ENCODE measurements at regions not wholly inside any gene's neighbourhood (a gene's known extent, or its start where the extent isn't known, plus 50 kb on each side); places are given as distances from the start of the nearest gene placed in this dataset.

DNA sequence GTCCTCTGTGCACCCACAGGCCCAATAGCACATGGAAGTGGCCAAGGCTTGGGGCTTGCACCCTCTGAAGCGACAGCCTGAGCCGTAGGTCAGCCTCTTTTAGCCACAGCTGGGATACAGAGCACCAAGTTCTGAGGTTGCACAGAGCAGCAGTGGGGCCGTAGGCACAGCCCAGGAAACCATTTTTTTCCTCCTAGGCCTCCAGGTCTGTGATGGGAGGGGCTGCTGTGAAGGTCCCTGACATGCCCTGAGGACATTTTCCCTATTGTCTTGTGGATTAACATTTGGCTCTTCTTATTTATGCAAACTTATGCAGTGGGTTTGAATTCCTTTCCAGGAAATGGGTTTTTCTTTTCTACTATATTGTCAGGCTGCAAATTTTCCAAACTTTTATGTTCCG lies 878.7 kb upstream of the MAN1A1 start:
- no peak for DNase-seq (ENCODE audit: low read depth)

DNA sequence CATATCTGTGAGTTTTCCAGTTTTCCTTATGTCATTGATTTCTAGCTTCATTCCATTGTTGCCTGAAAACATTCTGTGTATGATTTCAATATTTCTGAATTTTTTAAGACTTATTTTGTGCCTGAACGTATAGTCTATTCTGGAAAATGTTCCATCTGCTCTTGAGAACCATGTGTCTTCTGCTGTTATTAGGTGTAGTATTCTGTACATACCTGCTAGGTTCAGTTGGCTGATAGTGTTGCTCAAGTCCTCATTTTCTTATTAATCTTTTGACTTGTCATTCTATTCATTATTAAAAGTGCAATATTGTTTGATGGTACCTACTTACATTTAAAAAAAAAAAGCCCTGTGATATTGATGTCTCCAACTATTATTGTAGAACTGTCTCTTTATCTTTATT lies 869.8 kb upstream of the MAN1A1 start:
- DNase-seq (ENCODE audit: low read depth): no peak

DNA sequence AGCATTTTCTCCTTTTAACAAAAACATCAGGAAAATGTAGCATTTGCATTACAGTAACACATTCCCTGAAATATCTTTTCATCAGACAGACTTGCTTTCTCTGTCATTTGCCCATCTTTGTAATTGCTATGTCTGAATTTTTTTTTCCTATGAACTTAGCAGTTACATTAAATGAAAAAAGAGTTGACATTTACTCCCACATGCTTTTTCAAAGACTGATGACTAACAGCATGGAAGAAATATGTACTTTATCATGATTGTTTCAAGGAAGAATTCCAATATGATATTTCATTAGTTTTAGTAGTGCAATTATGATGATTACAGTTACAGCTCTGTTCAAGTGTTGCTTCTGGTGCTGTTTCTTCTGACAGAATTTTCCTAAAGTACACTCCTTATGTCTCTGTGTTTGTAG lies 864.5 kb upstream of the MAN1A1 start:
- DNase-seq (ENCODE audit: low read depth): no peak

DNA sequence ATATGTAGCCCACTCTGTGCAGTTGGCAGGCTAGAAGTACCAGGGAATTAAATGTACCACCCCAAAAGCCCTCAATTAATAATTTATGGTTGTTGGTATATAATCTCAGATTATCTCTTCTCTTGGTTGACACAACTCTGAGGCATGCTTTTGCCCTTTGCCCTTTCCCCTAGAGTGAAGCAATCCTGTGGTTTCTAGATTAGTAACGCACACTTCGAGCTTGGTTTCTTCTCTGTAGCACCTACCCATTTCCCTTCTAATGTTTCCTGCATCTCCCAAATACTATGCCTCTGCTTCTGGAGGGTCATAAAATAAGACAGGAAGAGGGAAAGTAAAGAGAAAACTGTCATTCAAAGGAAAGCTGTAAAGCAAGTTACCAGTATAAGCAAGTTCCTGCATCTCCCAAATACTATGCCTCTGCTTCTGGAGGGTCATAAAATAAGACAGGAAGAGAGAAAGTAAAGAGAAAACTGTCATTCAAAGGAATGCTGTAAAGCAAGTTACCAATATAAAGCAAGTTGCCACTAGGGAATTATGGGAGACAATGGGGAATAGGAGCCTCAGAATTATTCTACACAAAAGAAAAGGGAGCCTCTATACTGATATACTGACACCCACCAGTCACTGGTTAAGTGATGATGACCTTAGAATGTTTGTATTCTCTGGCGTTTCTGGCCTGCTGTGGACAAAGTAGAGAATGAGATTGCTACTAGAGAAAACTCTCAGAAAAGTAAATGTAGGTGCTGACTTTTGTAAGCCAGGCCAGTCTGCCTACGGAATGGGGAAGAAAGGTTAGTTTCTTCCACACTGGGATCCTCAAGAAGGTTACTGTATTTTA lies 862.6 kb upstream of the MAN1A1 start:
- no peak for DNase-seq (ENCODE audit: low read depth)

DNA sequence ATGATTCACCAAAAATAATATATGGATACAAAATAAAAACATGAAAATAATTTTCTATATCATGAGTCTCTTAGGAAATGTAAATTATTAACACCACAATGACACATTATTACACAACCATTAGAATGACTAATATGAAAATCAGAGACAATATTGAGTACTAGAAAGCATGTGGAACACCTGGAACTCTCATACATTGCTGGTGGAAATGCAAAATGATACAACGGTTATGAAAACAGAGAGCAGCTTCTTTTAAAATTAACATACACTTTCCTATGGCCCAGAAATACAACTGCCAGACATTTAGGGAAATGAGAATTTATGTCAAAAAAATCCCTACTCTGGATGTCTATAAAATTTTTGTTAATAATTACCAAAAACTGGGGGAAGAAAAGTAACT lies 853.3 kb upstream of the MAN1A1 start:
- no peak for DNase-seq (ENCODE audit: low read depth)

DNA sequence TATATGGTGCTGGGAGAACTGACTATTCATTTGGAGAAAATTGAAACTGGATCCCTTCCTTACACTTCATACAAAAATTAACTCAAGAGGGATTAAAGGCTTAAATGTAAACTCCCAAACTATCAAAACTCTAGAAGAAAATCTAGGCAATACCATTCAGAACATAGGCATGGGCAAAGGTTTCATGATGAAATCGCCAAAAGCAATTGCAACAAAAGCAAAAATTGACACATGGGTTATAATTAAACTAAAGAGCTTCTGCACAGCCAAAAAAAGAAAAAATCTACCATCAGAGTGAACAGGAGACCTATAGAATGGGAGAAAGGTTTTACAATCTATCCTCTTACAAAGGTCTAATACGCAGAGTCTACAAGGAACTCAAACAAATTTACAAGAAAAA lies 851.3 kb upstream of the MAN1A1 start:
- no peak for DNase-seq (ENCODE audit: low read depth)

DNA sequence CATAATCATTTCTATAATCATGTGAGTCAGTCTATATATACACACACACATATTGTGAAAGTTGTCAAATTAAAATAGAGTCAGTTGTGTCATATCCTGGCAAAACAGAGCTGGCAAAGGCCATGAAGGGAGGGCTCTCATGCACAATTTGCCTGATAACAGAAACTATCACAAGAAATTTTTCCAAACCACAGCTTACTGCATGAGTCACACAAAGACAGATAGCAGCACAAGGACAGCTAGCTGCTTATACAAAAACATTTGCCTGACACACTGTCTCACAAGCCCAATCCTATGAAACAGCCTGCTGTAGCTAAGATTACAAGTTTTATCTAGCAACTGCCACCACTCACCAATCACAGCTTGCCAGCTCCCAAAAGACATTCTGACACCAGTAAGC lies 848.5 kb upstream of the MAN1A1 start:
- no peak for DNase-seq (ENCODE audit: low read depth)

DNA sequence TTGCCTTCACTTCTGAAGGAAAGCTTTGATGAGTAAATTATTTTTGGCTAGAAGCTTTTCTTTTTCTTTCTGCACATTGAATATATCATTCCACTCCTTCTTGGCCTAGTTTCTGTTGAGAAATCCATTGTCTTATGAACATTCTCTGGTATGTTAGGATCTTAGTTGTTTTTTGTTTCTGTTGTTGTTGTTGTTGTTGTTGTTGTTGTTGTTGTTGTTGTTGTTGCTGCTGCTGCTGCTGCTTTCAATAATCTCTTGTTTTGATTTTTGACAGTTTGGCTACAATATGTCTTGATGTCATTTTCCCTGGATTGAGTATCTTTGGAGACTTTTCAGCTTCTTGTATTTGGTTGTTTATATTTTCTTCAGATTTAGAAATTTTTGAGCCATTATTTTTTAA lies 836.5 kb upstream of the MAN1A1 start:
- DNase-seq (ENCODE audit: low read depth): no peak

DNA sequence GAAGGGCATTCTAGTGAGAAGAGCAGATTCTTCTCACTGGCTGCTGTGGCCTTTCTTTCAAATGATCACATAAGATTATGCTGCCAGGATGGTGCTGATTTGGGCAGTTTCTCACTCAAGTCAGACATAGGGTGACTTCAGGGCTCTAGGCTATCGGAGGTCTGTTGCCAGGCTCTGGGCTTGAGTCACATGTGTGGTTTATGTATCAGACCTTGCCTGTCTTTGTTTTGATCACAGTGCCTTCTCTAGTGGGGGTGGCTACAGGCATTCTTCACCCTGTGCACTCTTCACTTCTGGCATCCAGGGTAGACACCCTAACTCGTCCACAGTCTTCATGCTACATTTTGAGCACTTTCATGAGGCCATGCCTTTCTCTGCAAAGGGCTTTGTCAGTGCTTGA lies 823.7 kb upstream of the MAN1A1 start:
- DNase-seq (ENCODE audit: low read depth): no peak

DNA sequence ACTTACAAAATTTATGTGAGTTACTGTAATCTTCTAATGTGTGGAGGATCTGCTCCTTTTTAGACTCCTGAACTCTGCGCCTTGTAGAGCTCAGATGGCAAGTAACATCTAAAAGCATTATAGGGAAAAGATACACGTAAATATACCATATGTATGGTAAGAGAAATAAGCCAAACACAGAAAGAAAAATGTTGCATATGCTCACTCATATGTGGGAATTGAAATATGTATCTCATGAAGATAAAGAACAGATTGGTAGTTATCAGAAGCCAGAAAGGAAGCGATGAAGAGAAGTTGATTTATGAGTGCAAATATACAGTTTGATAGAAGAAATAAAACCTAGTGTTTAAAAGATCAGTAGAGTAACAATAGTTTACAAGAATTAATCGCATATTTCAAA lies 815.0 kb upstream of the MAN1A1 start:
- DNase-seq (ENCODE audit: low read depth): no peak

DNA sequence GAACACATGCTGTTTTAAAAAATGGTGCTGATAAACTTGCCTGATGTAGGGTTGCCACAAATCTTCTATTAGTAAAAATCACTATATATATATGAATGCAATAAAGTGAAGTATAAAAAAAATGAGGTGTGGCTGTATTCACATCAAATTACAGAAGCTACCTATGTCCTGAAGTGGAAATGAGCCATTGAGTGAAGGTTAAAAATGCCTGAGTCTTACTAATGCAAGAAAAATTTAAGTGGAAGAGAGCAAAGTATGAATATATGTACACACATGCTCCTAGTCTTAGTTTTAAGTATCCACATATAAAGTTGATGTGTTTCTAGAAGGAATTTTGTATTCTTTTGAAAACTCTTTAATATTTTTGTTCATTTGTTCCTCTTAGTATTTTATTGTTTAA lies 808.3 kb upstream of the MAN1A1 start:
- DNase-seq (ENCODE audit: low read depth): no peak

DNA sequence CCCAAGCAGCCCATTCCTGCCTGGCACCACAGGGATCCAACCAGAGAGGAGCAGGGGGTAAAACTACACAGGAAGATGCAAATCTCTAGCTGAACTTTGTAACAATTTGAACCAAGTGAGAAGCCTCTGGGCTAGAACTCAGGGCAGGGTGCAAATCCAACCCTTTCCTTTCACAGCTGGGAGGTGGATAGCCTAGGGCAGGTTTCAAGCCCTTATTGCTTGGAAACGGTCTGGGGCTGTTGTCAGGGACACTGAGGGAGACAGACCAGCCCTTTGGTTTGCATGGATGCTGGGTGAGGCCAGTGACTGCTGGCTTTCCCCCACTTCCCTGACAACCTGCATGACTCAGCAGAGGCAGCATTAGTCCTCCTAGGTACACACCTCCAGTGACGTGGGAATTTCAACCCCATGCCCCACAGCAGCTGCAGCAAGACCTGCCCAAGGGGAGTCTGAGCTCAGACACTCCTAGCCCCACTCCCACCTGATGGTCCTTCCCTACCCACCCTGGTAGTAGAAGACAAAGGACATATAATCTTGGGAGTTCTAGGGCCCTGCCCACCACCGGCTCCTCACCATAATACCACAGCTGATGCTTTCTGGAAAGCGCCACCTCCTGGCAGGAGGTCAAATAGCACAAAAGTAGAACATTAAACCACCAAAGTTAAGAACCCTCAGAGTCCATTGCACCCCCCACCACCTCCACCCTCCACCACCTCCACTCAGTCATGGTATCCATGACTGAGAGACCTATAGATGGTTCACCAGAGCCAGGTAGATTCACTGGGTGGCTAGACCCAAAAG lies 797.7 kb upstream of the MAN1A1 start:
- no peak for DNase-seq (ENCODE audit: low read depth)

DNA sequence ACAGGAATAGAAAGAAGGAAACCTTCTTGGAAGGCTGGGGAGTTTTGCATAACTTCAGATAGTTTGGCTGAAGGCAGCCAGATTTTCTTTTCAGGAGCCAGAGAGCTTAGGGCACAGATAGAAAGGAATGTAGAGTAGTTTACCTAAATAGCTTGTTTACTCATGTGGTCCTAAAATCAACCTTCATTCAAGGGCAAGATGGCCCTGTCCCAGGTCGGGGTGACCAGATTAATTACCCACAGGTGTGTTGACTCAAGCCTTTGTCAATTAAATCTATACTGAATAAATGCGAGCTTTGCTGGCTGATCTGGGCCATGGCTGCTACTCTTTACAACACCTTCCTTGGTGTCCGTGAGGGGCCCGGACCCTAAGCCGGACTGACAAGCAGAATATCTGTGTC lies 792.0 kb upstream of the MAN1A1 start:
- DNase-seq (ENCODE audit: low read depth): no peak

DNA sequence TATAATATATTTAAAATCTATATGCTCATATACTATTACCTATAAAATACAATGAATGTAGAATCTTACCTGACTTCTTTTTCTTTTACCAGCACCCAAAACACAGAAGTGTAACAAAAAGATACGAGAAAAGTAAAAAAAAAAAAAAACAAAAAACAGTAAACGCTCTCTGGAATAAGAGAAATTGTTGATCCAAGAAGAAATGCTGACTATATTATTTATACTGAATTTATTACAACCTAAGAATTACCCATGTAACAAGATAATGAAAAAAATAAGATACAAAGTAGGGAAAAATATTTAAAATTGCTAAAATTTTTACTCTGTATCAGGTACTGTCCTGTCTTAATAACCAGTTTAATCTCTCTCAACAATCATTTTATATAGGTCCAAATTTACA lies 787.9 kb upstream of the MAN1A1 start:
- DNase-seq (ENCODE audit: low read depth): no peak

DNA sequence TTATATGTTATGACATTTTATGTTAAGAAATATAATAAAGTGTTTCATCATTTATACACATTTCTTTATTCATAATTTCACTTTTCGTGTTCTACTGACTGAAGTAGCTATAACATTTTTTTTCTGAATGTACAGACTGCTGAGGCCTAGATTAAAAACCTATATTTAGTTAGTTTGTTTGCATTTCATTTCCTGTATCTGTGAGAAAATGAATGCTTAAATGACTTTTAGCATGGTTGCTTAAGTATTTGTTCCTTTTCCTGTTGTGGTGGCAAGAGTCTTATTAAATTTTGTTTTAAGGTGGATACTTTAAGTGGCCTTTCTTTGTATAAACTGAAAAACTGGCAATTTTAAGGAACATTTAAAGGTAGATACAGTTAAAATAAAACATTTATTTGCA lies 779.7 kb upstream of the MAN1A1 start:
- DNase-seq (ENCODE audit: low read depth): no peak

DNA sequence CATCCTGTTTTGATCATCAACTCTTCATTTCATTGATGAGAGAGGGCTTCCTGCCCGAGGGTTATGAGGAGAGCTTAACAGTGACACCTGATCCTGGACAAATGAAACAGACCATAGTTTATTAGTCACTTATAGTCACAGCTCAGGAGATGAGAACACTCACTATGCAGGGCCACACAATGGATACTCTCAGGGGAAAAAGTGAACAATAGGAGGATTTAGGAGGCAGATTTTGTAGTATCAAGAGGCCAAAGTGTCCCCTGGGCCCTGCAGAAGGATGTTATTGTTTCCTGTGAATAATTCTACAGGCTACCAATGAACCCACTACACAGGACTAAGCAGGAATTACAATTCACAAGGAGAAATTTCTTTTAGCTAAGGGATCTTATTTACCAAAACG lies 772.8 kb upstream of the MAN1A1 start:
- no peak for DNase-seq (ENCODE audit: low read depth)

DNA sequence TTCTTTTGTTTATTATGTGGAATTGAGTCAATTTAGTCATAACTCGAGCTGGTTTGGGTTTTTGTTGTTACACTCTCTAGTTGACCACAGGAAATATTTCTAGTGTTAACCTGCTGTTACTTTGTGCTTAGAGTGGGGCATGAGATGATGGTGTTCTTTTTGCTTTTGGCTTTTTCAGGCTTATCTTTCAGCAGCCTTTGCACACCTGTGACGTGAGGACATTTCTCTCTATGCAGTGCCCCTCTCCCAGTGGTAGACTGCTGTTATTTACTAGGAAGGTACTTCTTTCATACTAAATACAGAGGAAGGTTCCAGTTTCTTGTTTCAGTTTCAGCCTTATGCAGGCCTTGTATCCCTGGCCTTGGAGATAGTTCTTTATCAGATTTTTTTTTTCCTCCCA lies 766.8 kb upstream of the MAN1A1 start:
- no peak for DNase-seq (ENCODE audit: low read depth)

DNA sequence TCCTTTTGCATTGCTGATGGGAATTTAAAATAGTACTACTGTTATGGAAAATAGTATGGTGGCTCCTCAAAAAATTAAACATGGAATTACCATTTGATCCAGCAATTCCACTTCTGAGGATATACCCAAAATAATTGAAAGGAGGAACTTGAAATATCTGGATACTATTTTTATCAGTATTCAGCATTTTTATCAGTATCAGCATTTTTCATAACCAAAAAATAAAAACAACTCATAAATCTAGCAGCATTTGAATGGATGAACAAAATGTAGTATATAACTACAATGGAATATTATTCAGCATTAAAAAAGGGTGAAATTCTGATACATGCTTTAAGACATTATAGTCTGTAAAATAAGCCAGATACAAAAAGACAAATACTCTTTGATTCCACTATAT lies 763.4 kb upstream of the MAN1A1 start:
- no peak for DNase-seq (ENCODE audit: low read depth)

DNA sequence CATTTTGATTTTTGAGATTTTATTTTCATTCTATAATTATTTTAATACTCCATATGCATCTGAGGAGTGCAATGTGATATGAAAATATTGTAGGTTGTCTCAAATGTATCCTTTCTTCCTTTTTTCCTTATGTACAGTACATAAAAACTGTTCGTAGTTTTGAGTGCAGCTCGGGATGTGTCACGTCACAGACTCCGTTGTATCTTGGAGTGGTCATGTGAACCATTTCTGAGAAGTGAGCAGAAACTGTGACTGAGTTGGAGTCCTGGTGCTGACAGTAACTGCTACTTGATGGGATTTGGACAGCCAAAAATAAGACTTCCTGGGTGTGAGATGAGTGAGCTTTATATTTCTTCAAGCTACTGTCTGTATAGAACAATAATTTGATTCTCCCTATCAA lies 761.4 kb upstream of the MAN1A1 start:
- no peak for DNase-seq (ENCODE audit: low read depth)

DNA sequence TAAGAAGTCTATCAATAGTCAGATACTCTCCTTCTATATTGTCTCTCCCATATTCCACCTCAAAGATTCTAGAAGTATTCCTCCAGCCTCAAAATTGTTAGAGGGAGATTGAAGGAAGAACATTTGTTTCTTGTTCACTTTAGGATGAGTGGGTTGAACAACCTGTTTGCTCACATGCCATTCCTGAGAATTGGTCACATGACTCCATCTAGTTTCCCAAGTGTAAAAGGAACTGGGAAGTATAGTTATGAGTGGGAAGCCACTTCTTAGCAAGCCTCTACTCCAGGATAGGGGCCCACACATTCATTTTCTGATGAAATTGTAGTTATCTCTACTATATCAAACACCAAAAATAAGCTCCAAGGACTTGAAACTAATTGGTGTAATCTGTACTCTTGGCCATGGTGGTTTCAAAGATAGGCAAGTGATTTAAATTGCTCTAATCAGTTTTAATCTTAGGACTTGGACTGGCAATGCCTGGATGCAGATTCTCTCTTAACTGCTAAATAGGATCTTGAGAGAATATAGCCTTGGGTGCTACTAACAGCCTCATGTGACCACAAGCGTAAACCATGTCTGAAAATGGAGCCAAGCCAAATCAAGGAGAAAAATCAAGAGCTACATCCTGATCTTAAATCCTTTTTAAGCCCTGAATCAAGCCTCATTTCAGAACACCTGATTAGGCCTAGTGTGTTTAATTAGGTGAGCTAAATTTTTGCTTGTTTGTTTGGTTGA lies 758.7 kb upstream of the MAN1A1 start:
- no peak for DNase-seq (ENCODE audit: low read depth)

DNA sequence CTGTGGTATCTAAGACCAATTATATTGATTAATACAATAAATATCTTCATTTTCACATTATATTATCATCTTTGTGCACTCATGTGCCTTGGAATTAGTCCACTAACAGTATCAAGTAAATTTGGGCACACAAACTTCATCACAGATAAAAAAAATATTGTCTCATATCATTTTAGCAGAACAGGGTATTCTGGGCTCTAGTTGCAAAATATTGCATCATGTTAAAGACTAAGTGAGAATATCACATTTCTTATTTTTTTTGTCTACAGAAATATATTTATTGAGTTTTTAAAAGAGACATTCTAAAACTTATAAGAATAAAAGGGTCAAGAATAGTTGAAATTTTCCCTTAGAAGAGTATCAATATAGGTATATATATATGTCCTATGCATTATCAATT lies 754.1 kb upstream of the MAN1A1 start:
- DNase-seq (ENCODE audit: low read depth): no peak

DNA sequence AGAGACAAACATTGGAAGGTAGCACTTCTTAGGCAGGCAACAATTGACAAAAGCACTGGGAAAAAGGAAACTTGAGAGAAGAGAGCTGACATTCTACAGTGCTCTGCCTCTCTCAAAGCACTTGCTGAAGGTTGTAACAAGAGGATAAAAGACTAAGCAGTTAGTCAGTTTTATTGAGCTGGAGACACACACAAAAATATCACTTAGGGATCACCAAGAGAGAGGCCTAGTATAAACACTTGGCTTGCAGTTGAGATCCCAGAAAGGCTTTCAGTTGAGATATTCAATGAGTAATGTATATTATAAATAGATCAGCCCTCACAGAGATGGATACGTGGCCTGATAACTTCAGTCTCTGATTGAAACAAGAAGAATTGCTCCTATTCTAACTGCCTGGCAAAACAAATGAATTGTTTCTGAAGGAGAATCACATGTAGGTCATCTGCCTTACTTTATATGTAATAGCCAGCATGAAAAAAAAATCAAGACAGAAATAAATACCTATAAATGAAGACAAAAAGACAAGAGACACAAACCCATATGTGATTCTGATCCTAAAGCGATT lies 747.2 kb upstream of the MAN1A1 start:
- no peak for DNase-seq (ENCODE audit: low read depth)

DNA sequence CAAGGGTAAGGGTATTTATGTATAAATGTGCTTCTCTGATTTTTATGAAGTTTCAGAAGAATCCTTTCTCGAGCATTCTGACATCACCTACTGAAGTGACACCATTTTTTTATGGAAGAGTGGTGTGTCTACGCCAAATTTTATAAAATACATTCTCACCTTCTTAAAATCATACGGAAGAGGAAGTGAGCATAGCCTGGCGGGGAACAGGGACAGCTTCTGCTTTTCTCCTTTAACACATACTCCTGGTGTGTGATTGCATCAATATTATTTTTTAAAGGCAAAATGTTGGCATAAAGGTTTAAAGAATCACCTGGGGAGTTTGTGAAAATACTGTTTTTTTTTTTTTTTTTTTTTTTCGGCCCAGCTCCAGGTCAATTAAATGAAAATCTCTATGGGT lies 733.6 kb upstream of the MAN1A1 start:
- DNase-seq (ENCODE audit: low read depth): no peak

Measured in activated gamma-delta T cell treated with anti-CD3 and anti-CD28 coated beads, Interleukin-2, amount 50 U/mL, for 16 hours (primary cell).